ENCODE measurements at regions not wholly inside any gene's neighbourhood (a gene's known extent, or its start where the extent isn't known, plus 50 kb on each side); places are given as distances from the start of the nearest gene placed in this dataset.
"Not testable (repeated sequence)": the region's sequence is repeated elsewhere in the genome, so short reads cannot be mapped to it uniquely, and the experiment has no call there.

- peak; percentile 82 for DNase-seq (ENCODE audit: low read depth)
Observed at GRCh38 chr1:817071-817599, 106.6 kb upstream of the SAMD11 start.

GRCh38 chr1:817658-818617, 105.8 kb upstream of the SAMD11 start:
- peak; percentile 30 for DNase-seq (ENCODE audit: low read depth)

GRCh38 chr1:818618-819291, 105.0 kb upstream of the SAMD11 start:
- no peak for DNase-seq (ENCODE audit: low read depth)

- DNase-seq (ENCODE audit: low read depth), result no peak
Observed at GRCh38 chr1:820962-821361, 102.8 kb upstream of the SAMD11 start.

GRCh38 chr1:826808-827207, 96.9 kb upstream of the SAMD11 start:
- not testable (repeated sequence) for DNase-seq (ENCODE audit: low read depth)

GRCh38 chr1:827211-828063, 96.3 kb upstream of the SAMD11 start:
- peak; percentile 75 for DNase-seq (ENCODE audit: low read depth)

- DNase-seq (ENCODE audit: low read depth), result not testable (repeated sequence)
Observed at GRCh38 chr1:829324-829723, 94.4 kb upstream of the SAMD11 start.

- not testable (repeated sequence) for DNase-seq (ENCODE audit: low read depth)
Observed at GRCh38 chr1:829932-830331, 93.8 kb upstream of the SAMD11 start.

- not testable (repeated sequence) for DNase-seq (ENCODE audit: low read depth)
Observed at GRCh38 chr1:830750-831149, 93.0 kb upstream of the SAMD11 start.

GRCh38 chr1:831522-831921, 92.2 kb upstream of the SAMD11 start:
- DNase-seq (ENCODE audit: low read depth), result peak; percentile 22

- DNase-seq (ENCODE audit: low read depth), result no peak
Observed at GRCh38 chr1:832136-832535, 91.6 kb upstream of the SAMD11 start.

- DNase-seq (ENCODE audit: low read depth), result not testable (repeated sequence)
Observed at GRCh38 chr1:833226-833625, 90.5 kb upstream of the SAMD11 start.

GRCh38 chr1:835509-835908, 88.2 kb upstream of the SAMD11 start:
- DNase-seq (ENCODE audit: low read depth), result not testable (repeated sequence)

GRCh38 chr1:837601-838000, 86.1 kb upstream of the SAMD11 start:
- not testable (repeated sequence) for DNase-seq (ENCODE audit: low read depth)

GRCh38 chr1:838291-838690, 85.4 kb upstream of the SAMD11 start:
- DNase-seq (ENCODE audit: low read depth), result peak; percentile 18

GRCh38 chr1:840592-840991, 83.1 kb upstream of the SAMD11 start:
- not testable (repeated sequence) for DNase-seq (ENCODE audit: low read depth)

GRCh38 chr1:841671-842425, 81.9 kb upstream of the SAMD11 start:
- DNase-seq (ENCODE audit: low read depth), result not testable (repeated sequence)

GRCh38 chr1:842799-843198, 80.9 kb upstream of the SAMD11 start:
- DNase-seq (ENCODE audit: low read depth), result not testable (repeated sequence)

- DNase-seq (ENCODE audit: low read depth), result not testable (repeated sequence)
Observed at GRCh38 chr1:843946-844345, 79.8 kb upstream of the SAMD11 start.

- DNase-seq (ENCODE audit: low read depth), result no peak
Observed at GRCh38 chr1:844472-845026, 79.2 kb upstream of the SAMD11 start.

GRCh38 chr1:845641-846040, 78.1 kb upstream of the SAMD11 start:
- DNase-seq (ENCODE audit: low read depth), result not testable (repeated sequence)

Measured in amniotic epithelial cell (primary cell).